GM21515 (cell line): ENCODE measurements at regions not wholly inside any gene's neighbourhood (a gene's known extent, or its start where the extent isn't known, plus 50 kb on each side); places are given as distances from the start of the nearest gene placed in this dataset.

ENCODE experiments used
- ATAC-seq: cut with Tn5 transposase; IDR thresholded peaks from one replicate; pipeline ENCODE4 v1.9.1; 2021; ENCODE audit not compliant: unreplicated experiment

DNA sequence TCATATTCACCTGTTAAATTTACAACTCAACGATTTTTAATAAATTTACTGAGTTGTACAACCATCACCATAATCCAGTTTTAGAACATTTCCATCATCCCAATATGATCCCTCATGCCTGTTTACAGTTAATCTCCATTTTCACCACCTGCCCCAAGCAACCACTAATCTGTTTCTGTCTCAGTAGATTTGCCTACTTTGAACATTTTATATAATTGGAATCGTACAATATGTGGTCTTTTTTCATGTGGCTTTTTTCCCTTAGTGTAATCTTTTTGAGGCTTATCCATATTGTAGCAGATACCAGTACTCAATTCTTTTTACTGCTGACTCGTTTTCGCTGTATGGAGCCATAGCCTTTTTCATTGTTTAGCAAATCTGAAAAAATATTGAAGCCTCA, 123.3 kb upstream of the STT3B start:
- no peak for ATAC-seq

DNA sequence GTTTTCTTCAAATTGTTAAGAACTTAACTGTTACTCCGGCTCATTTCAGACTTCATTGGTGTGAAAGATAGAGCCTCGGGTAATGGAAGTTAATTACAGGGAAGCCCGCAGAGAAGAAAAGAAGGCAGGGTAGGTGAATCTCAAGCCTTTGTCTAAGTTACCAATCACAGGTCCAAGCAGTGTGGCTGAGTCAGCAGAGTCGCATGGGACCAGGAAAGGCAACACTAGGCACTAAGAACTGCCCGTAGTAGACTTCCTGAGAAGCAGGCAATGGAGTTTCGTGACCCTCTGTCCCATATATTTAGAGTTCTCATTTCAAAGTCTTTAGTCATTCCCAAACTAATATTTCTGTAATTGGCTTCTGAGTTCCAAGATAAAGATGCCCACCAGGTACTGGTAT, 122.9 kb upstream of the STT3B start:
- ATAC-seq, result no peak

GRCh38 chr3:31410411-31410810, 122.3 kb upstream of the STT3B start:
- ATAC-seq, result no peak

- no peak for ATAC-seq
Observed at GRCh38 chr3:31412832-31413231, 119.9 kb upstream of the STT3B start.

DNA sequence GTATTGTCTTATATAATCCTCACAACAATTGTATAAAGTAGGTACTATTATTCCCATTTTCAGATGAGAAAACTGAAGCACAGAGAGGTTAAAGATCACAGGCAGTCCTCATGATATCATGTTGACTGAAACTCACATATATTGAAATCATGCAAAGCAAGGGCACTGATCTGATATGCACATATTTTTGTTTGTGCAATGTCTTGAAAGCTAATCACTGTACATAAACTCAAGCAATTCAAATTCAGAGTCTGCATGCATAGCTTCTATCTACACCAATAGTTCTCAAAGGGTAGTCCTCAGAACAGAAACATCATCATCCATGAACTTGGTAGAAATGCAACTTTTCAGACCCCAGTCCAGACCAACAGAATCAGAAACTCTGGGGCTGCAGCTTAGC, 119.2 kb upstream of the STT3B start:
- no peak for ATAC-seq

GRCh38 chr3:31416980-31417379, 115.7 kb upstream of the STT3B start:
- ATAC-seq, result no peak

GRCh38 chr3:31417486-31417885, 115.2 kb upstream of the STT3B start:
- ATAC-seq, result no peak

DNA sequence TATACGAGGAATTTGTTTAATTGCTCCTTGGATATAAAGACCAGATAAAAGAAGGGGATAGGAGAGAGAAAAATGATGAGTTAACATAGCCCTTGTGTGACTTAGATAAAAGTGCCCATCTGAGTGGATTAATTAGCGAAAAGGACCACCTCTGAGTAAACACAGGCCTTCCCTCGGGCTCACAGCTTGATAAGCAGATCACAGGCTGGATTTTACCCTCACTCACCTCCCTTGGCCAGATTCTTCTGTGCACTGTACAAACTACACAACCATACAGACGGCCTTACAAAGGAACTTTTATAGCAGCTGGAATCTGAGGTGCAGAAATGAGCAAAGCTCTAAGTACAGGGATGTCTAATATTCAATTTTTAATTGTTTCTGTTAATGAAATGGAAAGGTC, 112.4 kb upstream of the STT3B start:
- no peak for ATAC-seq

DNA sequence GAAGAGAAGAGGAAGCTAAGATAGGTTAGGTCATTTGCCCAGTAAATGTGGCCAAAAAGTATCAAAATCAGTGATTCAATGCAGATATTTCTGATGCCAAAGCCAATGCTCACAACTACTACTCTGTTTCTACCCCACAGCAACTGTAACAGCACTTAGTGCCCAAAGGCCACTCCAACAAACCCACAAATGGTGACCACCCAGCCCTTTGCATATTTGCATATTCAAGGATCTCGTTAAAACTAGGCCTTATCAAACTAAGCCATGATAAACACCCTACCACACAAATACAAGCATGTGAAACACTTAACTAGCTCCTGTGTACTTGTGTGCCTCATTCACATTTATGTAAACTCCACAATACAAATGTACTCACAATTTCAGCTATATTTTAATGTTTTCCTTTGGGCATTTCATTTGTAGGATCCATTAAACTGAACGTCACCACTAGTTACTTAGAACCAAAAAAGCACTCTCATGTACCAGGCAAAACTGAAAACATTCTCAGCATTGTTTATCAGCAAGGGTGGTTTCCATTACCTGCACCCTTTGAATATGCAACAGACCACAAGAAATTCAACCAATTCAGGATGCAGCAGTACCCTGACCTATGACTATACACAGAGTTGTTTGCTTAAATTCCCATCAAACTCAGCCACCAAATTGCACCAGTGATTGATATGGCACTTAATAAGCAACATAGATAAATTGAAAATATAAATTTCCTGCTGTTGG, 111.2 kb upstream of the STT3B start:
- ATAC-seq, result no peak

DNA sequence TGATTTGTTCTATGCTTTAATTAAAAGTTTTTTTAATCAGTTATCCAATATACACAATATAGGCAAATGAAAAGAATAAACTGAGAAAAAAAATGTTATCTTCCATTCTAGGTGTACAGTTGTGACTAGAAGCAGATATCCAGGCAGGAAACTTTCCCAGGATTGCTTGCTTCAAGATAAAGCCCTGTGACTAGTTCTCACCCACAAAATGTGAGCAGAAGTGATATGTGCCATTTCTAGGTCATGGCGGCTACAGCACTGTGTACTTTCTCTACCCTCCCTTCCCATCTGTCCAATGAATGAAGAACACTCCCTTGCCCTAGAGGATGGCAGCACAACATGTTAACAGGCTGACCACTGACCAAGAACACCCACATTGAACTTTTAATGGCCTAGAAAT, 110.5 kb upstream of the STT3B start:
- no peak for ATAC-seq

- ATAC-seq, result no peak
Observed at GRCh38 chr3:31423482-31423881, 109.2 kb upstream of the STT3B start.

DNA sequence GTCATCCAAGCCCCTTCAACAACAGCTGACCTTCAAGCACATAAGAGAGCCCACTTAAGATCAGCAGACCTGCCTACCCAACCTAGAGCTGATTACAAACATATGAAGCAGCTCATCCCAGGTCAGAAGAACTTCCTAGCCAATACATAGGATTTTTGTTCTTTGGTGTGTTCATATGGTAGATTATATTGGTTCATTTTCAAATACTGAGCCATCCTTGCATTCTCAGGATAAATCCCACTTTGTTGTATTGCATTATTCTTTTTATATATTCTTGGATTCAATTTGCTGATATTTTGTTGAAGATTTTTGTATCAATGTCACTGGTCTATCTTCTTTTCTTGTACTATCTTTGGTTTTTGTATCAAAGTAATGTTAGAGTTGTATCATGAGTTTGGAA, 107.3 kb upstream of the STT3B start:
- ATAC-seq, result no peak

DNA sequence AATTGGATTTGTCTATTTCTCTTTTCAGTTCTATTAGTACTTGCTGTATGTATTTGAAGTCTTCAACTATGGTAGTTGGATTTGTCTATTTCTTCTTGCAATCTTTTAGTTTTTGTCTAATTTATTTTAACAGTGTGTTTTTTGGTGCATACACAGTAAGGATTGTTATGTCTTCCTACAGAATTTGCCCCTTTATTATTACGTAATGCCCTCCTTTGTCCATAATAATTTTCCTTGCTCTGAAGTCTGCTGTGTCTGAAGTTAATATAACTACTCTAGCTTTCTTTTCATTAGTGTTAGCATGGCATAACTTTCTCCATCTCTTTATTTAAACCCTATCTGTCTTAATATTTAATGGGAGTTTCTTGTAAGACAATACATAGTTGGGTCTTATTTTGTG, 105.1 kb upstream of the STT3B start:
- ATAC-seq, result no peak

- ATAC-seq, result no peak
Observed at GRCh38 chr3:31431321-31431720, 101.4 kb upstream of the STT3B start.

GRCh38 chr3:31432897-31433678, 99.6 kb upstream of the STT3B start:
- no peak for ATAC-seq

GRCh38 chr3:31433679-31433992, 99.1 kb upstream of the STT3B start:
- ATAC-seq, result no peak

- no peak for ATAC-seq
Observed at GRCh38 chr3:31434819-31435218, 97.9 kb upstream of the STT3B start.

DNA sequence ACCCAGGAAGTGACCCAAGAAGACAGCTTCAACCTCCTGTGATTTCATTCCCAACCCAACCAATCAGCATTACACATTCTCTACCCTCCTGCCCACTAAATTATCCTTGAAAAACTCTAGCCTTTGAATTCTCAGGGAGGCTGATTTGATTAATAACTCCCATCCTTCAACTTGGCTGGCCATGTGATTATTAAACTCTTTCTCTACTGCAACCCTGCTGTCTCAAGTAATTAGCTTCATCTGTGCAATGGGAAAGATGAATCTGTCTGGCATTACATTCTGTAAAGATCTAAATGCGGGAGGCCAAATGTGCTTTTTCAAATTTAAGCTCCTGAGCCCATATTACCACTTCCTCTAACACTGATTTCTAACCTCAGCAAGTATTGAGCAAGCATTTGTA, 95.9 kb upstream of the STT3B start:
- ATAC-seq, result no peak

GRCh38 chr3:31438742-31439141, 94.0 kb upstream of the STT3B start:
- no peak for ATAC-seq

GRCh38 chr3:31439890-31440750, 92.6 kb upstream of the STT3B start:
- ATAC-seq, result no peak

GRCh38 chr3:31440878-31441277, 91.8 kb upstream of the STT3B start:
- no peak for ATAC-seq

GRCh38 chr3:31442755-31443154, 90.0 kb upstream of the STT3B start:
- ATAC-seq, result no peak
